ENCODE measurements at regions not wholly inside any gene's neighbourhood (a gene's known extent, or its start where the extent isn't known, plus 50 kb on each side); places are given as distances from the start of the nearest gene placed in this dataset.

GRCh38 chr6:8707956-8708772, 272.8 kb upstream of the SLC35B3 start:
- H2AFZ ChIP-seq (ENCODE audit: low read depth, low read length, poor library complexity, severe bottlenecking), result peak overlapping the region; percentile 84
- no peak overlapping the region for H3K27ac ChIP-seq (ENCODE audit: low read depth, low read length)
- H3K27me3 ChIP-seq (ENCODE audit: insufficient read depth, low read length), result no peaks in the 10 kb centered on the region
- RAD21 ChIA-PET (ENCODE audit: low non-redundant PET in 1 of 2, low total read pairs in 2 of 2, uncharacterized antibody in 2 of 2, unreplicated experiment in 2 of 2), result no interaction called here
- no peaks in the 10 kb centered on the region for H4K20me1 ChIP-seq (ENCODE audit: insufficient read depth)
- ATAC-seq, result peak; percentile 92
- peaks cover 0 to 5% of the 10 kb centered on the region in 2 experiments; a peak in 2 of 4 replicates for H3K4me1 ChIP-seq (ENCODE audit: control insufficient read depth in 1 of 2, insufficient read depth in 2 of 2, low read length in 2 of 2)
- H3K9ac ChIP-seq (ENCODE audit: low read length), result no peak overlapping the region
- no peaks in the 10 kb centered on the region for H3K9me2 ChIP-seq (ENCODE audit: insufficient read depth)
- peak; percentile 48 for DNase-seq (ENCODE audit: low read depth, low spot score)
- CTCF ChIA-PET, result interaction anchor here (1.0 to 1.4 kb wide), 4 partner anchors 12 to 1721 kb away, joined by 3 read pairs; no protein-coding TSS in a partner anchor
- no TSS peak for BruUV-seq (replicated peaks)
- H3K79me2 ChIP-seq (ENCODE audit: insufficient read depth, low read length), result no peaks in the 10 kb centered on the region
- H3K9me3 ChIP-seq (ENCODE audit: control insufficient read depth in 1 of 2, insufficient read depth in 1 of 2, low read depth in 1 of 2, low read length in 2 of 2), result no peaks in the 10 kb centered on the region
- POLR2A ChIA-PET, result no interaction called here
- TF ChIP-seq EGR1 (IDR thresholded peaks at IDR 0.05; ENCODE audit: low read depth) (no peak), SIN3A (IDR thresholded peaks at IDR 0.05; ENCODE audit: low read depth) (no peak), ELF1 (IDR thresholded peaks at IDR 0.05; ENCODE audit: borderline replicate concordance, low read depth) (no peak), RAD21 (IDR thresholded peaks at IDR 0.05; ENCODE audit: low read depth) (peak; percentile 76), CEBPB (IDR thresholded peaks at IDR 0.05; ENCODE audit: low read depth) (no peak), POLR2AphosphoS5 (IDR thresholded peaks at IDR 0.05; ENCODE audit: low read depth, low read length) (no peak), CBX3 (IDR thresholded peaks at IDR 0.05; ENCODE audit: low read depth) (no peak), SRF (IDR thresholded peaks at IDR 0.05; ENCODE audit: low read depth) (no peak), TCF7L2 (IDR thresholded peaks at IDR 0.05; ENCODE audit: borderline replicate concordance, extremely low read depth, insufficient read depth, insufficient read length) (no peak), ZNF274 (IDR thresholded peaks at IDR 0.05; ENCODE audit: low read depth, low read length) (no peak), FOSL1 (IDR thresholded peaks at IDR 0.05; ENCODE audit: low read depth) (no peak), JUND (IDR thresholded peaks at IDR 0.05) (no peak), YY1 (IDR thresholded peaks at IDR 0.05; ENCODE audit: extremely low read depth, insufficient replicate concordance, low read depth, low read length) (peak; percentile 6), SP1 (IDR thresholded peaks at IDR 0.05; ENCODE audit: low read depth) (no peak), EZH2 (IDR thresholded peaks at IDR 0.05) (no peak), CTCF (IDR thresholded peaks at IDR 0.05 in 2 of 3, conservative IDR thresholded peaks at IDR 0.05 in 1 of 3; ENCODE audit: borderline replicate concordance in 1 of 3, insufficient read depth in 1 of 3, low read depth in 2 of 3, low read length in 2 of 3) (peak; percentile 45 to 61 (median 49); a peak in 5 of 6 replicates)
- TF ChIP-seq, protein P1, sequence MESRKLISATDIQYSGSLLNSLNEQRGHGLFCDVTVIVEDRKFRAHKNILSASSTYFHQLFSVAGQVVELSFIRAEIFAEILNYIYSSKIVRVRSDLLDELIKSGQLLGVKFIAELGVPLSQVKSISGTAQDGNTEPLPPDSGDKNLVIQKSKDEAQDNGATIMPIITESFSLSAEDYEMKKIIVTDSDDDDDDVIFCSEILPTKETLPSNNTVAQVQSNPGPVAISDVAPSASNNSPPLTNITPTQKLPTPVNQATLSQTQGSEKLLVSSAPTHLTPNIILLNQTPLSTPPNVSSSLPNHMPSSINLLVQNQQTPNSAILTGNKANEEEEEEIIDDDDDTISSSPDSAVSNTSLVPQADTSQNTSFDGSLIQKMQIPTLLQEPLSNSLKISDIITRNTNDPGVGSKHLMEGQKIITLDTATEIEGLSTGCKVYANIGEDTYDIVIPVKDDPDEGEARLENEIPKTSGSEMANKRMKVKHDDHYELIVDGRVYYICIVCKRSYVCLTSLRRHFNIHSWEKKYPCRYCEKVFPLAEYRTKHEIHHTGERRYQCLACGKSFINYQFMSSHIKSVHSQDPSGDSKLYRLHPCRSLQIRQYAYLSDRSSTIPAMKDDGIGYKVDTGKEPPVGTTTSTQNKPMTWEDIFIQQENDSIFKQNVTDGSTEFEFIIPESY (IDR thresholded peaks at IDR 0.05; ENCODE audit: extremely low read depth, insufficient replicate concordance, low read length), result no peak
- TF ChIP-seq, protein P2, sequence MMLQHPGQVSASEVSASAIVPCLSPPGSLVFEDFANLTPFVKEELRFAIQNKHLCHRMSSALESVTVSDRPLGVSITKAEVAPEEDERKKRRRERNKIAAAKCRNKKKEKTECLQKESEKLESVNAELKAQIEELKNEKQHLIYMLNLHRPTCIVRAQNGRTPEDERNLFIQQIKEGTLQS (IDR thresholded peaks at IDR 0.05), result no peak
- TF ChIP-seq, protein P3, sequence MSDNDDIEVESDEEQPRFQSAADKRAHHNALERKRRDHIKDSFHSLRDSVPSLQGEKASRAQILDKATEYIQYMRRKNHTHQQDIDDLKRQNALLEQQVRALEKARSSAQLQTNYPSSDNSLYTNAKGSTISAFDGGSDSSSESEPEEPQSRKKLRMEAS (IDR thresholded peaks at IDR 0.05), result no peak
- peak overlapping the region in 1 of 2 experiments; percentile 28; a peak in 2 of 4 replicates for H3K4me3 ChIP-seq (replicated peaks in 1 of 2; ENCODE audit: low read depth in 1 of 2, low read length in 2 of 2)
- intact Hi-C loops (cut with micrococcal nuclease), result loop anchor here (2.0 to 5.0 kb wide), 3 partner anchors 184 to 1727 kb away; no protein-coding TSS in a partner anchor
- H3K4me2 ChIP-seq (ENCODE audit: low read length), result peak overlapping the region; percentile 65
- H3K36me3 ChIP-seq (ENCODE audit: control insufficient read depth in 1 of 2, insufficient read depth in 2 of 2, low read length in 2 of 2), result no peaks in the 10 kb centered on the region
